ENCODE measurements at regions not wholly inside any gene's neighbourhood (a gene's known extent, or its start where the extent isn't known, plus 50 kb on each side); places are given as distances from the start of the nearest gene placed in this dataset.

GRCh38 chr9:108125625-108126024, 636.1 kb upstream of the KLF4 start:
- POLR2A ChIA-PET: no interaction called here
- no peaks in the 10 kb centered on the region for H3K9me3 ChIP-seq (ENCODE audit: low read length)
- H4K20me1 ChIP-seq (ENCODE audit: insufficient read depth, low read length): no peaks in the 10 kb centered on the region
- no peak overlapping the region for H2AFZ ChIP-seq (ENCODE audit: low read length)
- H3K9ac ChIP-seq (ENCODE audit: insufficient read depth, low read depth, low read length): no peak overlapping the region
- no peak overlapping the region for H3K27ac ChIP-seq (ENCODE audit: extremely low read length, insufficient read depth, low read length)
- ATAC-seq (peak; percentile 49; the same call in 1 of the 3 replicates), DNase-seq (ENCODE audit: low spot score) (no peak), FAIRE-seq (no peak)
- CTCF ChIA-PET (ENCODE audit: low intra/inter-chr PET ratio, low total read pairs): no interaction called here
- no peak overlapping the region for H3K4me2 ChIP-seq (ENCODE audit: low read depth, low read length)
- no peaks in the 10 kb centered on the region for H3K27me3 ChIP-seq (ENCODE audit: control insufficient read depth in 1 of 2, insufficient read depth in 2 of 2, low read length in 2 of 2)
- TF ChIP-seq STAG1 (CRISPR knock-in tag; IDR thresholded peaks at IDR 0.05): peak; percentile 41
- peak; percentile 47 for TF ChIP-seq CTCF (CRISPR knock-in tag; IDR thresholded peaks at IDR 0.05)
- TF ChIP-seq BHLHE40 (IDR thresholded peaks at IDR 0.05; ENCODE audit: low read length): no peak
- intact Hi-C loops (cut with micrococcal nuclease; ENCODE audit: unreplicated experiment) (no loop called here), in situ Hi-C loops (cut with HindIII; ENCODE audit: extremely low pct_ligation_motif_present, low pct_unique_long_range_greater_than_20kb) (no loop called here)
- no peaks in the 10 kb centered on the region for H3K4me1 ChIP-seq (ENCODE audit: insufficient read depth, low read length)
- H3K79me2 ChIP-seq (ENCODE audit: insufficient read depth, low read length): no peaks in the 10 kb centered on the region
- no TSS peak for BruUV-seq (replicated peaks)
- H3K4me3 ChIP-seq (replicated peaks in 1 of 3; ENCODE audit: insufficient read depth in 1 of 3, low read depth in 2 of 3, low read length in 3 of 3): no peak overlapping the region
- WGBS (ENCODE audit: low lambda C conversion rate): 25% methylated on average over 4 of the region's 4 CpGs
- H3K36me3 ChIP-seq (replicated peaks in 1 of 2; ENCODE audit: control insufficient read depth in 1 of 2, insufficient read depth in 2 of 2, low read length in 2 of 2): no peaks in the 10 kb centered on the region

GRCh38 chr9:108119530-108120113, 630.1 kb upstream of the KLF4 start:
- ChIA-PET CTCF (ENCODE audit: low intra/inter-chr PET ratio, low total read pairs) (no interaction called here), POLR2A (no interaction called here)
- WGBS (ENCODE audit: low lambda C conversion rate): 26% methylated on average over 9 of the region's 11 CpGs
- H2AFZ ChIP-seq (ENCODE audit: low read length): no peak overlapping the region
- H4K20me1 ChIP-seq (ENCODE audit: insufficient read depth, low read length): no peaks in the 10 kb centered on the region
- H3K4me2 ChIP-seq (ENCODE audit: low read depth, low read length): no peak overlapping the region
- BruUV-seq (replicated peaks): no TSS peak
- no peaks in the 10 kb centered on the region for H3K4me1 ChIP-seq (ENCODE audit: insufficient read depth, low read length)
- no peak overlapping the region for H3K4me3 ChIP-seq (replicated peaks in 1 of 3; ENCODE audit: insufficient read depth in 1 of 3, low read depth in 2 of 3, low read length in 3 of 3)
- H3K9ac ChIP-seq (ENCODE audit: insufficient read depth, low read depth, low read length): no peak overlapping the region
- ATAC-seq (no peak), DNase-seq (ENCODE audit: low spot score) (no peak), FAIRE-seq (no peak)
- TF ChIP-seq IRF1 (CRISPR knock-in tag; IDR thresholded peaks at IDR 0.05; ENCODE audit: low read depth) (no peak), SMAD3 (CRISPR knock-in tag; IDR thresholded peaks at IDR 0.05) (no peak)
- H3K27ac ChIP-seq (ENCODE audit: extremely low read length, insufficient read depth, low read length): no peak overlapping the region
- no peaks in the 10 kb centered on the region for H3K9me3 ChIP-seq (ENCODE audit: low read length)
- in situ Hi-C loops (cut with HindIII; ENCODE audit: extremely low pct_ligation_motif_present, low pct_unique_long_range_greater_than_20kb) (no loop called here), intact Hi-C loops (cut with micrococcal nuclease; ENCODE audit: unreplicated experiment) (no loop called here)
- no peaks in the 10 kb centered on the region for H3K79me2 ChIP-seq (ENCODE audit: insufficient read depth, low read length)
- no peaks in the 10 kb centered on the region for H3K36me3 ChIP-seq (replicated peaks in 1 of 2; ENCODE audit: control insufficient read depth in 1 of 2, insufficient read depth in 2 of 2, low read length in 2 of 2)
- no peaks in the 10 kb centered on the region for H3K27me3 ChIP-seq (ENCODE audit: control insufficient read depth in 1 of 2, insufficient read depth in 2 of 2, low read length in 2 of 2)

All from HepG2 (cell line).